ENCODE measurements at regions not wholly inside any gene's neighbourhood (a gene's known extent, or its start where the extent isn't known, plus 50 kb on each side); places are given as distances from the start of the nearest gene placed in this dataset.

DNA sequence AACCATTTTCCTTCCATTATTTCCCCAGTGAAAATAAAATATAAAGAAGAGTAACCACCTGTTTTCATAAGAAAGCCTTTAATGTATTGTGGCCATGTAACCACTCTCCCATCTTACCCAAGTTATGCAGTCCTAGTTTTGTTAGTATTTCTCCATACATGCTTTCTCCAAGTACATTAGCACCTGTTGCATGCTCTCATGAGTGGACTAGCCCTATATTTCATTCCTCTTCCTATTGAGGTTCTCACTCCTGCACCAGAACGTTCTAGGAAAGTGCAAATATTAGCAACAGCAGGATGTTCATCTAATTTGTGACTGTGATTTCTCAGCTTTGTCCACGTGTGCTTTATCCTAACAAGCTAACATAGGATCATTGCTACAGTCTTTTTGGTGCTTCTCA is 155.1 kb upstream of the NPVF start:
- no peaks in the 10 kb centered on the region for H3K4me1 Mint-ChIP-seq (ENCODE audit: low read depth, unreplicated experiment)
- Histone ChIP-seq H3K9ac (ENCODE audit: low read length) (no peak overlapping the region), H3K27ac (ENCODE audit: low read depth, low read length) (no peak overlapping the region), H4K20me1 (ENCODE audit: insufficient read depth, low read length) (no peaks in the 10 kb centered on the region), H3K27me3 (ENCODE audit: insufficient read depth, low read length) (peaks cover 4% of the 10 kb centered on the region), H3K4me3 (ENCODE audit: insufficient read depth, low read depth, low read length) (no peak overlapping the region), H3K4me1 (ENCODE audit: insufficient read depth, low read length) (no peaks in the 10 kb centered on the region), H3K4me2 (ENCODE audit: low read length) (no peak overlapping the region), H2AFZ (ENCODE audit: low read depth, low read length) (no peak overlapping the region), H3K79me2 (ENCODE audit: insufficient read depth, low read length) (no peaks in the 10 kb centered on the region), H3K36me3 (ENCODE audit: insufficient read depth, low read length) (no peaks in the 10 kb centered on the region), H3K9me3 (ENCODE audit: insufficient read depth, low read depth, low read length) (no peaks in the 10 kb centered on the region)
- no peak for DNase-seq (ENCODE audit: low read depth)
- H3K27me3 Mint-ChIP-seq (ENCODE audit: low read depth, unreplicated experiment), result peaks cover 32% of the 10 kb centered on the region
- no peak for FAIRE-seq
- H3K4me3 Mint-ChIP-seq (ENCODE audit: unreplicated experiment), result no peak overlapping the region
- no peak overlapping the region for H3K27ac Mint-ChIP-seq (ENCODE audit: unreplicated experiment)
- TF ChIP-seq EZH2 (IDR thresholded peaks at IDR 0.05; ENCODE audit: insufficient read depth, low read length), result no peak
- TF ChIP-seq, protein P1, sequence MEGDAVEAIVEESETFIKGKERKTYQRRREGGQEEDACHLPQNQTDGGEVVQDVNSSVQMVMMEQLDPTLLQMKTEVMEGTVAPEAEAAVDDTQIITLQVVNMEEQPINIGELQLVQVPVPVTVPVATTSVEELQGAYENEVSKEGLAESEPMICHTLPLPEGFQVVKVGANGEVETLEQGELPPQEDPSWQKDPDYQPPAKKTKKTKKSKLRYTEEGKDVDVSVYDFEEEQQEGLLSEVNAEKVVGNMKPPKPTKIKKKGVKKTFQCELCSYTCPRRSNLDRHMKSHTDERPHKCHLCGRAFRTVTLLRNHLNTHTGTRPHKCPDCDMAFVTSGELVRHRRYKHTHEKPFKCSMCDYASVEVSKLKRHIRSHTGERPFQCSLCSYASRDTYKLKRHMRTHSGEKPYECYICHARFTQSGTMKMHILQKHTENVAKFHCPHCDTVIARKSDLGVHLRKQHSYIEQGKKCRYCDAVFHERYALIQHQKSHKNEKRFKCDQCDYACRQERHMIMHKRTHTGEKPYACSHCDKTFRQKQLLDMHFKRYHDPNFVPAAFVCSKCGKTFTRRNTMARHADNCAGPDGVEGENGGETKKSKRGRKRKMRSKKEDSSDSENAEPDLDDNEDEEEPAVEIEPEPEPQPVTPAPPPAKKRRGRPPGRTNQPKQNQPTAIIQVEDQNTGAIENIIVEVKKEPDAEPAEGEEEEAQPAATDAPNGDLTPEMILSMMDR (IDR thresholded peaks at IDR 0.05; ENCODE audit: insufficient read depth, low read depth, low read length), result no peak
- H3K36me3 Mint-ChIP-seq (ENCODE audit: low read depth, unreplicated experiment), result no peaks in the 10 kb centered on the region
- H3K9me3 Mint-ChIP-seq (ENCODE audit: unreplicated experiment), result no peaks in the 10 kb centered on the region

DNA sequence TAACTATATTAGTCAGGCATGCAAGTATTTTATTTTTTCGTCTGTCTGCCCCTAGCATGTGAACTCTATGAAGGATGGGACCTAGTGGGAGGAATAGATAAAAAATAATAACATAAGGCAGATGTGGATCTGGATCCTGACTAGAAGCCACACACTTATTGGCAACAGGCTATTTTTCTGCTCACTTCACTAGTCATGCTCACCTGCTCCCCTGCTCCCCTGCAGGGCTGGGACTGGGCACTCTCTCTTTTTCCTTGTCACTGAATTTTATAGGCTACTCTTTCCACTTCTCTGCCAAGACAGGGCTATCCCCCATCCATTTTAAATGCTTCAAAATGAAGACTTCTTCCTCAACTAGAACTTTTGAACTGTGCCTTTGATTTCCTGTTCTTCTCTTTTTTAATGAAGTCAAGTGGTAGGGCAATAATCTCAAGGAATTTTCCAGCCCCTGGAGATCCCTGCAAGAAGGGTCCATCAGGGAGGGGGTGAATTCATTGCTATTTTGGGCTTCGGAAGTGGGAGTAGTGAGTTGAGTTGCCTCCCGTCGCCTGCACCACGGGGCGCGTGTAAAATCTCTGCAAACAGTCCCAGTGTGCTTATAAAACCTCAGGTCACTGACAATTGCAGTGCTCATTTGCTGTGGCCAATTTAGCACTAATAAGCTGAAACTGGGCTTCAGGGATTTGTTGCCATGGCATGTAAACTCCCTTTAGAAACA is 156.7 kb upstream of the NPVF start:
- FAIRE-seq, result no peak
- H3K27ac Mint-ChIP-seq (ENCODE audit: unreplicated experiment), result no peak overlapping the region
- no peak overlapping the region for H3K4me3 Mint-ChIP-seq (ENCODE audit: unreplicated experiment)

More for the DNA sequence above, 156.7 kb upstream of the NPVF start:
- TF ChIP-seq, protein P1 (IDR thresholded peaks at IDR 0.05; ENCODE audit: insufficient read depth, low read depth, low read length), result no peak
- no peak for TF ChIP-seq EZH2 (IDR thresholded peaks at IDR 0.05; ENCODE audit: insufficient read depth, low read length)
- Histone ChIP-seq H3K79me2 (ENCODE audit: insufficient read depth, low read length) (no peaks in the 10 kb centered on the region), H2AFZ (ENCODE audit: low read depth, low read length) (no peak overlapping the region), H4K20me1 (ENCODE audit: insufficient read depth, low read length) (no peaks in the 10 kb centered on the region), H3K36me3 (ENCODE audit: insufficient read depth, low read length) (no peaks in the 10 kb centered on the region), H3K27ac (ENCODE audit: low read depth, low read length) (no peak overlapping the region), H3K27me3 (ENCODE audit: insufficient read depth, low read length) (peaks cover 4% of the 10 kb centered on the region), H3K9me3 (ENCODE audit: insufficient read depth, low read depth, low read length) (no peaks in the 10 kb centered on the region), H3K4me3 (ENCODE audit: insufficient read depth, low read depth, low read length) (no peak overlapping the region), H3K4me1 (ENCODE audit: insufficient read depth, low read length) (no peaks in the 10 kb centered on the region), H3K9ac (ENCODE audit: low read length) (no peak overlapping the region), H3K4me2 (ENCODE audit: low read length) (no peak overlapping the region)
- DNase-seq (ENCODE audit: low read depth), result no peak
- no peaks in the 10 kb centered on the region for H3K4me1 Mint-ChIP-seq (ENCODE audit: low read depth, unreplicated experiment)
- H3K36me3 Mint-ChIP-seq (ENCODE audit: low read depth, unreplicated experiment), result no peaks in the 10 kb centered on the region
- H3K27me3 Mint-ChIP-seq (ENCODE audit: low read depth, unreplicated experiment), result peaks cover 43% of the 10 kb centered on the region
- H3K9me3 Mint-ChIP-seq (ENCODE audit: unreplicated experiment), result no peaks in the 10 kb centered on the region

Data from astrocyte (in vitro differentiated cells and primary cell).